GM18505 (cell line): ENCODE measurements at regions not wholly inside any gene's neighbourhood (a gene's known extent, or its start where the extent isn't known, plus 50 kb on each side); places are given as distances from the start of the nearest gene placed in this dataset.
"Not testable (repeated sequence)": the region's sequence is repeated elsewhere in the genome, so short reads cannot be mapped to it uniquely, and the experiment has no call there.

Experiments
- ATAC-seq: cut with Tn5 transposase; IDR thresholded peaks from one replicate; pipeline ENCODE4 v1.9.1; 2021; ENCODE audit not compliant: unreplicated experiment
- POLR2A ChIP-seq: IDR thresholded peaks from 4 replicates; pipeline ENCODE4 v1.6.1; 2011; ENCODE audit warnings: borderline replicate concordance; ENCODE audit not compliant: insufficient read depth, insufficient read length; ENCODE audit errors: extremely low read depth

- TF ChIP-seq POLR2A: no peak
- ATAC-seq: no peak
Measured at GRCh38 chr7:68925241-68925640, 673.0 kb upstream of the AUTS2 start.

GRCh38 chr7:68929781-68930261 lies 668.5 kb upstream of the AUTS2 start:
- ATAC-seq: no peak

DNA sequence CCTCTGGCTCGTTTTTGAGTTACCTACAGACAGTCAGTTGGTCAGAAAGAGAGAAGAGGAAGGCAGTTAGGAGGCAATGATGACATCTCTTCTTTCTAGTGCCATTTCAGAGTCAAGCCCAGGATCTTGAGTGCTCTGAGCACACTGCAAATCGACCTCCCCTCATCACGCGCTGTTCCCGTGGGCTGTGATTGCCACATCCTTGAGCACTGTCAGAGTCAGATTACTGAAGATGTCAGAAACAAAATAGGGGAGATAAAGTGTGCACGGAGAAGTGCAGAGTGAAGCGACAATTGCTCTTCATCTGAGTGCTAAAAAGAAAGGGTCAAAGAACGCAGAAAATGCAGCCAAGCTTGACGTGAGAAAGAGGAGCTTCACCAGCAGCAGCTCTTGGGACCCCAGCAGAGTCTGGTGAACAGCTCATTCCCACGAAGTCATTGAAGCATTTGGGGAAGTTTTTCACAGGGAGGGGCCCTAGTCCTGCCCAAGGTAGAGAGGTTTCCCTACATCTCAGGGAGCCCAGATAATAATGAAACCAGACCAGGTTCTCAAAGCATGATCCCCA lies 661.7 kb upstream of the AUTS2 start:
- no peak for TF ChIP-seq POLR2A
- no peak for ATAC-seq

More at GRCh38 chr7:68929781-68930261, 668.5 kb upstream of the AUTS2 start:
- TF ChIP-seq POLR2A: no peak

DNA sequence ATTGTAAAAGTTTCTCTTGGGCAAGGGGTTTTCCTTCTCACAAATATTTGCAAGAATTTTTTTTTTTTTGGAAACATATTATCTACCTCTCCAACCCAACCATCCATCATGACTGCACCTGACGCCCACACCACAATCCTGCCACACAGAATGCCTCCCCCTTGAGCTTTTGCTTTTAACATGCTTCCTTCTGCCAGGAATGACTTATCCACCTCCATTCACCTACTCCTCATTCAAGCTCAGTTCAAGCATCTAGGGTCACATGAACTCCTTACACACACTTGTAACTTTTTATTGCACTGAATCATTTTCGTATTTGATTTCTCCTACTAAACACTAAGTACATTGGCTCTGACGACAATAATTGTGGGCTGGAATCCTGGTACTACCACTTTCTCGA lies 660.1 kb upstream of the AUTS2 start:
- TF ChIP-seq POLR2A: no peak
- ATAC-seq: no peak

GRCh38 chr7:68943786-68944185 lies 654.5 kb upstream of the AUTS2 start:
- no peak for ATAC-seq
- TF ChIP-seq POLR2A: no peak

GRCh38 chr7:68955656-68956055 lies 642.6 kb upstream of the AUTS2 start:
- TF ChIP-seq POLR2A: no peak

GRCh38 chr7:68958571-68958970 lies 639.7 kb upstream of the AUTS2 start:
- no peak for ATAC-seq
- no peak for TF ChIP-seq POLR2A

More at GRCh38 chr7:68955656-68956055, 642.6 kb upstream of the AUTS2 start:
- ATAC-seq: no peak

- no peak for ATAC-seq
- no peak for TF ChIP-seq POLR2A
Measured at GRCh38 chr7:68963552-68963951, 634.7 kb upstream of the AUTS2 start.

DNA sequence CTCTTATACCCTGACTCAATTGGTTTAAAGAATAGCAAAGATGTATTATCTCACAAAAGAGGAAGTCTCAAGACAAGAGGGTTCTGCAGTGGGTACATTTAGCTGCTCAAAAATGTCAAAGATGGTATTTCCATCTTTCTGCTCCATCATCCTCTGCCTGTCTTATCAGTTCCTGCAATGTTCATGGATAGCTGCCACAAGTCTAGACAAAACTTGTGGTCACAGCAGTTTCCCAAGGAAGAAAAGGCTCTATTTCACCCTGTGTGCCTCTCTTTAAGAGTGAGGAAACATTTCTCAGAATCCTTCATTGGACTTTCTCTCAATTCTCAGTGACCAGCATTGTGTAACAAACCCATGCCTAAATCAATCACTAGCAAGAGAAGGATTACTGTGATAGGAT lies 634.2 kb upstream of the AUTS2 start:
- TF ChIP-seq POLR2A: no peak
- no peak for ATAC-seq

- no peak for TF ChIP-seq POLR2A
Measured at GRCh38 chr7:68965351-68965750, 632.9 kb upstream of the AUTS2 start.

GRCh38 chr7:68967598-68967997 lies 630.7 kb upstream of the AUTS2 start:
- TF ChIP-seq POLR2A: no peak
- ATAC-seq: no peak

More at GRCh38 chr7:68965351-68965750, 632.9 kb upstream of the AUTS2 start:
- ATAC-seq: no peak

- ATAC-seq: no peak
- no peak for TF ChIP-seq POLR2A
Measured at GRCh38 chr7:68969571-68969970, 628.7 kb upstream of the AUTS2 start.

- no peak for ATAC-seq
- TF ChIP-seq POLR2A: no peak
Measured at GRCh38 chr7:68971634-68972340, 626.5 kb upstream of the AUTS2 start.

DNA sequence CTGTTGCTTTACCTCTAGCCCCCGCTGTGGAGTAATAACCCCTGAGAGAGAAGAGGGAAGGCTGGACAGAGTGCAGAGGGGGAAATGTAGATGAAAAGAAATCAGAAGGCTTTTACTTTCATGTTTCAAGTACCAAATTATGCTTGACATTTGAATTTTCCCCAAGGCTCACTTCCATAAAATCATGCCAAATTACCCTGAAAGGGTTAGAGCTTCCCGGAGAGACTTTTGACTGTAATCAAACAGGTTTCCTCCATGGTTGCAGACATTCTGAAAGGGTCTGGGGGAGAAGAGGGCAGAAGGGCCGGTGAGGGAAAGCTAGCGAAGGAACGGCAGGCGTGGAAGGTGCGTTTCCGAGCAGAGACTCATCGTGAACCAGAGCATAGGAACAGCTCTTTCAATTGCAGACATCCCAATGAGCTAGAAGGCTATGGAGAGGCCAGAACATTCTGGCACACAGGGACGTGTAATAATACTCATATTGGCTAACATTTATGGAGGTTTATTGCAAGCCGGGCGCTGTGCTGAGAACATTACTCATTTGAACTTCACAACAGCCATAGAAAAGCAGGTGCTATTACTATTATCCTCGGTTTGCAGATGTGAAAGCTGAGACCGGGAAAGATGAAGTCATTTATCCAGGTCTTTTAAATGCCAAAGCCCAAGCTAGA lies 620.8 kb upstream of the AUTS2 start:
- ATAC-seq: no peak
- TF ChIP-seq POLR2A: no peak

- no peak for ATAC-seq
- TF ChIP-seq POLR2A: no peak
Measured at GRCh38 chr7:68978710-68979109, 619.6 kb upstream of the AUTS2 start.

DNA sequence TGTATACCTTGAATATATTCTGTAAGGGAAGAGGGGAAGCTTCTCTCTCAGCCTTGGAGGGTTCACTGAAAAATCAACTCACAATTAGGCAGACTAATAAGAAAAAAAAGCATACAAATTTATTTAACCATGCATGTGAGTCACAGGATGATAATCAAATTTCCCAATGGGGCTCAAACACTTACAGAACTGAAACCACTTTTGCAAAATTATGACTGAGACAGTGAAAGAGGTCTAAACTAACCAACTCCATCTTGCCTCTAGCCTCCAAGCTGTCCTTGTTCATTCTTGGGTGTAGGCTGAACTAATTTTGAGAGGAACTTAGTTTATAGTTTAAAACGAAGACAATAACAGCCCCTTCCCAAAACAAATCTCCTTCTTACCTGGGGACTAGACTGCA lies 618.3 kb upstream of the AUTS2 start:
- ATAC-seq: no peak
- no peak for TF ChIP-seq POLR2A

DNA sequence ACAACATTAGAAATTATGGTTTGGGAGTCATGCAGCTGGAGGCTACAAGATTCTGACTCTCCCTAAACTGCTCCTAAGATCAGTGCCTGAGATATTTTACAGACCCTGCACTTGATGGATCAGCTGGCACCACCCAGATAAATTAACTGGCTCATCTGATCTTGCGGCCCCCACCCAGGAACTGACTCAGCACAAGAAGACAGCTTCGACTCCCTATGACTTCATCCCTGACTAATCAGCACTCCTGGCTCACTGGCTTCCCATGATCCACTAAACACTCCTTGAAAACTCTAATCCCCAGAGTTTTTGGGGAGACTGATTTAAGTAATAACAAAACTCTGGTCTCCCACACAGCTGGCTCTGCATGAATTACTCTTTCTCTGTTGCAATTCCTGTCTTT lies 617.8 kb upstream of the AUTS2 start:
- not testable (repeated sequence) for ATAC-seq
